Psoas muscle (tissue), 7 donors: ENCODE measurements at regions not wholly inside any gene's neighbourhood (a gene's known extent, or its start where the extent isn't known, plus 50 kb on each side); places are given as distances from the start of the nearest gene placed in this dataset.

Experiments
- ATAC-seq, 4 donors: fragments of 200-7000 bp; cut with Tn5 transposase; one replicate each; pipeline ENCODE4 v1.9.1; 2020; ENCODE audit warnings: moderate library complexity in 3 of 4, mild to moderate bottlenecking in 2 of 4
- DNase-seq, 2 donors: peaks; one replicate each; pipeline ENCODE4 v3.0.0-alpha.2; 2020
- H3K27ac ChIP-seq: fragments of 200-600 bp; one replicate; pipeline ENCODE4 v1.8.0; 2022
- H3K27me3 ChIP-seq, 3 donors: fragments of 200-600 bp in 1 of 3; one replicate each; pipeline versions ENCODE4 v1.6.1 to v1.8.0; 2013 to 2022; ENCODE audit warnings: low read length in 2 of 3, mild to moderate bottlenecking in 2 of 3, moderate library complexity in 1 of 3; ENCODE audit not compliant: insufficient read depth in 3 of 3
- H3K36me3 ChIP-seq, 2 donors: fragments of 200-600 bp in 1 of 2; one replicate each; pipeline versions ENCODE4 v1.6.1 to v1.8.0; 2013 to 2022; ENCODE audit warnings: low read depth in 1 of 2, mild to moderate bottlenecking in 1 of 2, moderate library complexity in 1 of 2; ENCODE audit not compliant: insufficient read depth in 1 of 2
- H3K4me1 ChIP-seq: fragments of 200-600 bp; one replicate; pipeline ENCODE4 v1.8.0; 2022
- H3K4me3 ChIP-seq: fragments of 200-600 bp; one replicate; pipeline ENCODE4 v1.8.0; 2022; ENCODE audit warnings: mild to moderate bottlenecking
- H3K9me3 ChIP-seq: fragments of 200-600 bp; one replicate; pipeline ENCODE4 v1.8.0; 2022
- CTCF ChIP-seq: fragments of 200-600 bp; IDR thresholded peaks from one replicate; pipeline ENCODE4 v1.8.0; 2022; ENCODE audit warnings: antibody characterized with exemption
- WGBS, 3 donors: extraction: QIAGEN DNeasy Blood & Tissue Kit; methylation state at CpG; one replicate each; pipeline versions ENCODE4 v1.1.6 to v1.1.7; 2013; 5-methylcytosine and 5-hydroxymethylcytosine counted together
- intact Hi-C, 2 donors: fragments of 100-400 bp; cut with DNase I; formaldehyde crosslinking; loops; one replicate each; pipeline versions ENCODE4 v1.11.0 to v1.14.2; 2022
- donor health status: healthy with polysubstance abuse.
- donor health status: DM: no; HTN: no; CAD: no; lungs with moderate emphysema.
- donor health status: Bipolar disorder and iron deficiency.
- donor health status: healthy.
- donor health status: DM: yes; HTN: yes; CAD: no.
- donor health status: DM: no; HTN: no; CAD: no.
- donor health status: DM: yes; HTN: yes; CAD: no.

- DNase-seq (no peak), ATAC-seq (no peak)
- Histone ChIP-seq H3K36me3 (no peaks in the 10 kb centered on the region), H3K4me3 (no peak overlapping the region), H3K9me3 (no peaks in the 10 kb centered on the region), H3K27me3 (no peaks in the 10 kb centered on the region), H3K4me1 (no peaks in the 10 kb centered on the region), H3K27ac (no peak overlapping the region)
- intact Hi-C loops = no loop called here
- TF ChIP-seq CTCF = no peak
Measured at GRCh38 chr1:217955723-217956122, 324.6 kb downstream of the SPATA17 start.

- DNase-seq = no peak
- intact Hi-C loops = no loop called here
- Histone ChIP-seq H3K4me1 (no peaks in the 10 kb centered on the region), H3K9me3 (peaks cover 6% of the 10 kb centered on the region), H3K4me3 (no peak overlapping the region), H3K27ac (no peak overlapping the region), H3K27me3 (peaks cover 0 to 3% (median 0%) of the 10 kb centered on the region in 3 donors), H3K36me3 (no peaks in the 10 kb centered on the region)
- 51 to 63% (median 57%) methylated on average over 7 to 8 of the region's 8 CpGs for WGBS, 3 donors
- no peak for ATAC-seq
- no peak for TF ChIP-seq CTCF
Measured at GRCh38 chr1:217965156-217965786, 319.8 kb upstream of the RRP15 start.

- ATAC-seq (no peak), DNase-seq (no peak)
- Histone ChIP-seq H3K4me1 (no peaks in the 10 kb centered on the region), H3K4me3 (no peak overlapping the region), H3K9me3 (peaks cover 6% of the 10 kb centered on the region), H3K27me3 (peaks cover 0 to 3% (median 0%) of the 10 kb centered on the region in 3 donors), H3K27ac (no peak overlapping the region), H3K36me3 (no peaks in the 10 kb centered on the region)
- 48 to 65% (median 55%) methylated on average over 7 of the region's 7 CpGs for WGBS, 3 donors
- TF ChIP-seq CTCF = no peak
- intact Hi-C loops = no loop called here
Measured at GRCh38 chr1:217968085-217968484, 317.0 kb upstream of the RRP15 start.

GRCh38 chr1:217969428-217969827 lies 315.7 kb upstream of the RRP15 start:
- DNase-seq = no peak
- intact Hi-C loops = no loop called here
- ATAC-seq = no peak
- Histone ChIP-seq H3K27ac (no peak overlapping the region), H3K36me3 (no peaks in the 10 kb centered on the region), H3K4me3 (no peak overlapping the region), H3K9me3 (peaks cover 6% of the 10 kb centered on the region), H3K27me3 (peaks cover 0 to 3% (median 0%) of the 10 kb centered on the region in 3 donors), H3K4me1 (no peaks in the 10 kb centered on the region)
- 33 to 56% (median 45%) methylated on average over 8 of the region's 8 CpGs for WGBS, 3 donors
- TF ChIP-seq CTCF = no peak

- intact Hi-C loops = no loop called here
- no peak for DNase-seq
- Histone ChIP-seq H3K9me3 (no peaks in the 10 kb centered on the region), H3K27ac (no peak overlapping the region), H3K36me3 (no peaks in the 10 kb centered on the region), H3K27me3 (peaks cover 0 to 5% (median 0%) of the 10 kb centered on the region in 3 donors), H3K4me1 (no peaks in the 10 kb centered on the region), H3K4me3 (no peak overlapping the region)
- ATAC-seq = no peak
- no peak for TF ChIP-seq CTCF
Measured at GRCh38 chr1:217977943-217978342, 307.1 kb upstream of the RRP15 start.
